GM19328 (cell line): ENCODE measurements at regions not wholly inside any gene's neighbourhood (a gene's known extent, or its start where the extent isn't known, plus 50 kb on each side); places are given as distances from the start of the nearest gene placed in this dataset.
"Not testable (repeated sequence)": the region's sequence is repeated elsewhere in the genome, so short reads cannot be mapped to it uniquely, and the experiment has no call there.

Source experiments
- ATAC-seq: cut with Tn5 transposase; IDR thresholded peaks from one replicate; pipeline ENCODE4 v1.9.1; 2021; ENCODE audit warnings: mild to moderate bottlenecking, moderate library complexity; ENCODE audit not compliant: unreplicated experiment

- ATAC-seq: no peak
Observed at GRCh38 chr12:72146495-72146894, 125.7 kb upstream of the TRHDE start.

DNA sequence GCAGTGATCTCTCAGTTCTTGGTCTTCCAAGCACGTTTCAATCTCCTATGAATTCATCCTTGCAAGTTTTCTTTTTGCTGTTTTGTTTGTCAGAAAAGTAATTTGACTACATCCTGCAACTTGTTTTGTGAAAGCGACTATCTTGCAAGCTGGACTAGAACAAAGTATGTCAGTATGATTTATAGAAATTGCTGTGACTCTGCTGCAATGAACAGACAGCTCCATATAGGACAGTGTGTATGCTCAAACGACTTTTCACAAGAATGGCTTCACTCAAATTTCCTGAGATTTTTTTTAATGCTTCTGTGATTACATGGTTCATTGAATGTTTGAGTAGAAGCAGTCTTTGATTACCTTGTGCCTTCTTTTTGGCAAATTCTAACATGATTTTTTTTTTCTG lies 123.5 kb upstream of the TRHDE start:
- no peak for ATAC-seq

DNA sequence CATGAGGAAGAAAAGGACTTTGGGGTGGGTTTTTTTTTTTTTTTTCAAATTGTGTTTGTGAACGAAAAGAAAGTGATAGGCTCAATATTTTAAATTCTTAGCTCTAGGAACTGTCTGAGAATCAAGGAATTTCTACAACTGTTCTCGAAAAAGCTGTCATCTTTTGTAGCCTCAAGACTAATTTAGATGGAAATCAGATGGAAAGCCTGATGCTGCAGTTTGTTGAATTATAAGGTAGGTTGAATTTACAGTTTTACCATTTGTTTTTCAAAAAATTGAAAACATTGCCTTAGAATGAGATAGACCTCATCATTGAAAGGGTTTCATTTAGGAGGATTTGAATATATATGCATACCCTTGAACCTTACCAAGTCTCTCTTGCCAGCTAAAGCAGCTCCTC lies 109.3 kb upstream of the TRHDE start:
- no peak for ATAC-seq

DNA sequence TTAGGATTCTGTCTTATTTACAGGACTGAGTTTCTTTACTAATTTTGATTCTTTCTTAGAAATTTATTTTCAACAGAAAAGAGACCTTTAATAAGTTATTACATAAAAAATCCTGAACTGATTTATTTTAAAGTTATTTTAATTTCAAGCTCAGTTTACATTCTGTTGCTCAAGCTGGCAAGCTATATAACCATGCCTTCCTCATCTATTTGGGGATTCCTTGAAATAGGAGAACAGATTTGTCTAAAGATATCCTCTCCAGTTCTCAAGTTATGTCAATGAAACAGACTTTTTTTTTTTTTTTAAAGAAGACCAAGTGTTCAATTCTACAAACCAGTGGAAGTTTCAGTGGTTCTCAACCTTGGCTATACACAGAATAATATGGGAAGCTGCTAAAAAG lies 103.3 kb upstream of the TRHDE start:
- no peak for ATAC-seq

DNA sequence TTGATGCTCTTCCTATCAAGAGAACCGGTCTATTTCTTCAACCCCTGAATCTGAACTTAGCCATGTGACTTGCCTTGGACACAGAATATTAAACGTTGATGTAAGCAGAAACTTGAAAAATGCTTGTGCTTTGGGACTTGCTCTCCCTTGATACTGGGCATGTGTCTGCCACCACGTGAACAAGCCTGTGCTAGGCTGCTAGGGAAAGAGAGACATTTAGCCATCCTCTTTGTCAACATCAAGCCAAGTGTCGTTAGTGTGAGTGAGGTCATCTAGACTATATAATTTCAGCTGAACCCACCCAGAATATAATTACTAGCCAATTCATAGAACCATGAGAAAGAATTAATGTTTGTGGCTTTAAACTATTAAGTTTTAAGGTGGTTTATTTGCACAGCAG lies 98.2 kb upstream of the TRHDE start:
- ATAC-seq: no peak

DNA sequence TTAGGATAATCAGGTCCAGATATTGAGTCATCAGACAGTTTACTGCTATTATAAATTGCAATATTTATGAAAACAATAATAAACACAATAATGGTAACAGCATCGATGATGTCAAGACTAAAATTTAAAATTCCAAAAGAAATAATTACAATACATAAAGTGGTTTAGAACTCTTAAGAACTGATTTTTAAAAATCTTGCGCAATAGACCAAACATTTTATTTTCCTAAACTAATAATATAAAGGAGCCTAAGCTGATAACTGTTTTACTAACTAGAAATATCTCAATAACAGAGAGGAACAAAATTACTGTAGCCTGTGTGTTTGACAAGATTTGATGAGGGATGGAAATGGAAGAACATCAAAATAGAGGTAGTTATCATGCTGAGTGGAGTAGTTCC lies 93.9 kb upstream of the TRHDE start:
- no peak for ATAC-seq

- ATAC-seq: no peak
Observed at GRCh38 chr12:72178871-72179270, 93.3 kb upstream of the TRHDE start.

DNA sequence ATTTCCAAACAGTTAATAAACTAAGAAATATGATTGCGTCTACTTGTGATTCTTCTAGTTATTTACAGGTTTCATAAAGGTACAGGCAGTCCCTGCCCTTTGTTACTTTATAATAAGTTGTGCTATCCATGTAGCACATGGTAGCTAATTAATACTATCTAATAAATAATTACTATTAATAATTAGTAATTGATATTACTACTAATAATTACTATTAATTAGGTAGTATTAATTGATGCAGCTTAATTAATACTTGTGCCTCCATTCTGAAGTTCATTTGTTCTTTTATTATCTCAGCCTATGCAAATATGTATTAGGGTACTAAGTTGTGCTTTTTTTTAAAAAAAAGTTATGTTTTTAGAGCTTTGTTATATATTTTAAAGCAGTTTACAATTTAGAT lies 92.3 kb upstream of the TRHDE start:
- ATAC-seq: no peak

GRCh38 chr12:72184971-72185533 lies 87.1 kb upstream of the TRHDE start:
- ATAC-seq: not testable (repeated sequence)

DNA sequence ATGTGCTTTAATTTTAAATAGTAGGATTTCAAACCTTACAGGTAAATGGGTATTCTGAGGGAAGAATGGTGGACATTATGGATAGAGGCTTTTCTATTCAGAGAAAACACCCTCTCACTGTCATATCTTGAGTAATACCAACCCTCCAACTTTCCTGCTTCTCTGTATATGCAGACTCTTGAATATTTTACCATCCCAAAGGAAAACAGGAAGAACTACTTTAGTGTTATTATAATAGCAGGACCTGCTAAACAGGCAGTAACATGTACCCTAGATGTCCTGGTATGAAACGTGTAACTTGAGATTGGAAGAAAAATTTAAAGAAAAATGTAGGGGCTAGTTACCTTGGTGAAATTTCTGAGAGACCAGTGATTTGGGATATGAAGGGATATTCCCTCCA lies 82.9 kb upstream of the TRHDE start:
- ATAC-seq: no peak

DNA sequence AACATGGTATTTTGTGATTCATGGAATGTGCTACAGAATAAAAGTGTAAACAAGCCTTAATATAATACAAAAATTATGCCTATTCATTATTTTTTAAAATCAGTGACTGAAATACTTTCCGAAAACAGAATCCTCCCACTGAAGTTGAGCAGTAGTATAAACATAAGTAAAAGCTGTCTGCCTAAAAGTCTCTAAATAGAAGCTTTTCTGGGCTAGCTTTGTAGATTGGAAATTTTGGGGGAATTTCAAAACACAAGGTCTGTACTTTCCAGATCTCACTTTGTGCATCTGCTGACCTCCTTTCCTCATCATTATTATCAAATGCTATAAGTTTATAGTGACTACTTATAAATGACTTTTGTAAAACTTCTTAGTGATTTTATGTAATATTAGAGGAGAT lies 80.4 kb upstream of the TRHDE start:
- no peak for ATAC-seq

GRCh38 chr12:72197790-72198189 lies 74.4 kb upstream of the TRHDE start:
- no peak for ATAC-seq

- ATAC-seq: no peak
Observed at GRCh38 chr12:72201457-72201856, 70.7 kb upstream of the TRHDE start.

GRCh38 chr12:72203764-72204335 lies 68.3 kb upstream of the TRHDE start:
- ATAC-seq: no peak

GRCh38 chr12:72207079-72207478 lies 65.1 kb upstream of the TRHDE start:
- ATAC-seq: no peak

- no peak for ATAC-seq
Observed at GRCh38 chr12:72207486-72208409, 64.4 kb upstream of the TRHDE start.

DNA sequence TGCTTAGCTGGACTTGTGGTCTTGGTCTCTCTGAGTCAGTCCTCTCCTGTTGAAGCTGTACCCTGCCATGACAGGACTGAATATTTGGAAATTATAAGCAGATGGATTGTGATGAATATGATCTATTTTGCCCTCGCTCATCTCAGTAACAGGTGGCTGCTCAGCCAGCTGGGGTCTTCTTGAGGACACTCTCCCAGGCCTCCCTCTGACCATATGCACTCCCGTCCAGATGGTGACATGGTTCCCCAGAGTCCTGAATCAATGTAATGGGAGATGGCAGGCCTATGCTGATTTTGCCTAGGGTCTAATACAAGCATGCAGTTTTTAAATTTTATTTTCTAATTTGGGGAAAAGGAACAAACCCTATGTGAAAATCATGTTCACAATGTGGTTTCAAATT lies 63.1 kb upstream of the TRHDE start:
- ATAC-seq: no peak

DNA sequence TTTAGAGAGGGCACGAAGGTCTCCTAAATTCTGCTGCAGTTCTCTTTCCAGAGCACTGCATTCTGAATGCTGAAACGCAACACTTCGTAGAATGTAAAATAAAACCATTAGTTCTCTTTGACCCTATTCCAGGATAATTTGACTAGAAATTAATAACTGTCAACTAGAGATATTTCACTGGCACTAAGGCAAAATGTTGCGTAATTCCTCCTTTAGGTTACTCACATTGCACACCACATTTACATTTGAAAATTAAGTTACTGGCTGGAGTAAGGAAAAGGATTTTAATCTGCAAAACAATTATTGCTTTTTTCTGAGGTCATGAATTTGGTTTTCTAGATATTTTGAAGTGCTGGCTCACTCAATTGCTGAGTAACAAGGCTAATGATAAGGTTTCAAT lies 58.0 kb upstream of the TRHDE start:
- no peak for ATAC-seq

- ATAC-seq: not testable (repeated sequence)
Observed at GRCh38 chr12:72215287-72215686, 56.9 kb upstream of the TRHDE start.

GRCh38 chr12:72219937-72220336 lies 52.2 kb upstream of the TRHDE start:
- no peak for ATAC-seq
